NT2/D1 (cell line): ENCODE measurements at regions not wholly inside any gene's neighbourhood (a gene's known extent, or its start where the extent isn't known, plus 50 kb on each side); places are given as distances from the start of the nearest gene placed in this dataset.
"Not testable (repeated sequence)": the region's sequence is repeated elsewhere in the genome, so short reads cannot be mapped to it uniquely, and the experiment has no call there.

Experiments used
- YY1 ChIP-seq: IDR thresholded peaks from 2 replicates; pipeline ENCODE4 v1.6.1; 2011; ENCODE audit not compliant: insufficient read length, insufficient read depth
- ZNF274 ChIP-seq: IDR thresholded peaks from 2 replicates; pipeline ENCODE4 v1.6.1; 2011; ENCODE audit warnings: mild to moderate bottlenecking, low read depth, low read length

DNA sequence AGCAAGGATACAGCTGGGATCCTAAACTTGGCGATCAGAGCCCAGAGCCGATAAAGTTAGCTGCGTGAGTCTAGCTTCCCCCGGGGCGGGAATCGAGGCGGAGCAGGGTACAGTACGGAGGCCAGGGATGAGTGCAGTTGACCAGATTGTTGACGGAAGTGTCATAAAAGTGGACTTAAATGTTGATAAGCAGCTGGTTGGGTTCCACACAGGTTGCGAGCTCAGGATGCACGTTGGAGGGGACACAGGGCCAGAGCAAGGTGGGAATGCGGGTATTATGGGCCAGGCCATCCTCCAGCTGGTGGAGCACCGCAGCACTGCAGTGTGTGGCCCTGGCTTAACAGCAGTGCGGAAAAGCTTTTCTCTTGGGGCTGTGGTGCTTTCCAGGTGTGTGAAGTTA, 76.0 kb upstream of the PZP start:
- TF ChIP-seq ZNF274, YY1: not testable (repeated sequence)
